HEK293T (cell line): ENCODE measurements at regions not wholly inside any gene's neighbourhood (a gene's known extent, or its start where the extent isn't known, plus 50 kb on each side); places are given as distances from the start of the nearest gene placed in this dataset.

Experiments
- BHLHE40 ChIP-seq: fragments of 450-650 bp; IDR thresholded peaks from 2 replicates; pipeline ENCODE4 v1.6.1; 2016; ENCODE audit warnings: mild to moderate bottlenecking, moderate library complexity, borderline replicate concordance
- TARDBP ChIP-seq: fragments of 450-650 bp; IDR thresholded peaks from 2 replicates; pipeline ENCODE4 v1.6.1; 2016

DNA sequence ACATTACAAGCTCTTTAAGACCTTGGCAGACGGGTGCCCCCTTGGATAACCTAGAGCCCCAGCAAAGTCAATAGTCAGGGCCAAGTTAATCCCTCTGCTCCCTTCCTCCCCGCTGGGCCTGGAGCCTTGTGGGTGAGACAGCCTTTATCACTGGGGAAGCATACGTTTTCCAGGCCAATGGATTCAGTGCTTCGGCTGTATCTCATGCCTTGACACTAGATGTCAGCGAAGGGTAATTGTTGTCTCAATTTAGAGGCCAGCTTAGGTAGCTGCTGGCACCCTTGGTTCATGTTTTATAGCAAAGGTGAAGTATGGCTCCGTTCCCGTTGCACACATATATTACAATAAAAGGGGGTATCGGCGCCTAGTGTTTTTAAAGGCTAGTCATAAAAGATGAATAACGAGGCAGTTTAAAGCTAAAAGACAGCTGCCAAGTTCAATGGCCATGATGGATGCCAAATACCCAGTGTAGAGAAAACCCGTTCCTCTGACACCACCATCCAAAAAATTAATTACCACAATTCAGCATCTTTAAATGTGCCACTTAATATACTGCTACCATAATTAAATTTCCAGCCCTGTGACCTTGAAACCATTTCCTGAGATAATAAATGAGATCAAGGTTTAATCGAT lies 52.3 kb upstream of the BNIP2 start:
- no peak for TF ChIP-seq TARDBP
- TF ChIP-seq BHLHE40: no peak
